B cell (primary cell): ENCODE measurements at regions not wholly inside any gene's neighbourhood (a gene's known extent, or its start where the extent isn't known, plus 50 kb on each side); places are given as distances from the start of the nearest gene placed in this dataset.

Experiments
- EZH2 ChIP-seq: IDR thresholded peaks from 2 replicates; pipeline ENCODE4 v1.6.1; 2012; ENCODE audit warnings: borderline replicate concordance, low read depth, mild to moderate bottlenecking, moderate library complexity, low read length; ENCODE audit not compliant: insufficient read depth, poor library complexity, severe bottlenecking
- TF ChIP-seq, protein P1 (sequence below): fragments of 200-600 bp; IDR thresholded peaks from one replicate; pipeline ENCODE4 v1.8.0; 2022; ENCODE audit warnings: antibody characterized with exemption, mild to moderate bottlenecking

DNA sequence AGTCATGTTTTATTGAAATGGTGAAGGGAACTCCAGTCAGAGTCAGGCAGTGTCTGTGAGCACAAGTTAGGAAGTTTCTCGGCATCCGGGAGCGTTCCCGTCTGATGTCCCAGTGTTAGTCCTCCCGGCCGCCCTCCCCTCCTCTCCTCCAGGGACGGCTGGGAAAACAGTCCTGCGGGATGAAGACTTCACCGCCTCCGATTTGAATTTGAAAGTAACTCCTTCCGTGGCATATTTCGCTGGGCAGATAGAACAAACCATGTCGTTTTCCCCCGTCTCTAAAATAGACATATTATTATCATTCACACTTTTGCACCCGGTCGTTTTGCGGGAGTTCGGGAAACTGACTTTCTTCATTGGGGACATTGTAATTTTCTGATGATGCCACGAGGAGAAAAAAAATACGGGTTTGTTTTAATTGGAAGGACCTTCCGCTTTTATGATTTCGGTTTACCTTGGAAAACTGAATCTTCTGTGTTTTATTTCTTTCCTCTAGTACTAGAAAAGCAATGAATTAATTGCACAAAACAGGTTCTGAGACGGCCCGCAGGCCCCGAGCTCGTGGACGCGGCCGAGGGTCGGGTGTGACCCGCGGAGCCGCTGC, 76.6 kb downstream of the ZIC5 start:
- TF ChIP-seq, protein P1, sequence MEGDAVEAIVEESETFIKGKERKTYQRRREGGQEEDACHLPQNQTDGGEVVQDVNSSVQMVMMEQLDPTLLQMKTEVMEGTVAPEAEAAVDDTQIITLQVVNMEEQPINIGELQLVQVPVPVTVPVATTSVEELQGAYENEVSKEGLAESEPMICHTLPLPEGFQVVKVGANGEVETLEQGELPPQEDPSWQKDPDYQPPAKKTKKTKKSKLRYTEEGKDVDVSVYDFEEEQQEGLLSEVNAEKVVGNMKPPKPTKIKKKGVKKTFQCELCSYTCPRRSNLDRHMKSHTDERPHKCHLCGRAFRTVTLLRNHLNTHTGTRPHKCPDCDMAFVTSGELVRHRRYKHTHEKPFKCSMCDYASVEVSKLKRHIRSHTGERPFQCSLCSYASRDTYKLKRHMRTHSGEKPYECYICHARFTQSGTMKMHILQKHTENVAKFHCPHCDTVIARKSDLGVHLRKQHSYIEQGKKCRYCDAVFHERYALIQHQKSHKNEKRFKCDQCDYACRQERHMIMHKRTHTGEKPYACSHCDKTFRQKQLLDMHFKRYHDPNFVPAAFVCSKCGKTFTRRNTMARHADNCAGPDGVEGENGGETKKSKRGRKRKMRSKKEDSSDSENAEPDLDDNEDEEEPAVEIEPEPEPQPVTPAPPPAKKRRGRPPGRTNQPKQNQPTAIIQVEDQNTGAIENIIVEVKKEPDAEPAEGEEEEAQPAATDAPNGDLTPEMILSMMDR: no peak
- no peak for TF ChIP-seq EZH2
